Medulla oblongata (tissue), 1 donor: ENCODE measurements at regions not wholly inside any gene's neighbourhood (a gene's known extent, or its start where the extent isn't known, plus 50 kb on each side); places are given as distances from the start of the nearest gene placed in this dataset.

Experiments used
- DNase-seq: peaks from one replicate; pipeline ENCODE4 v3.0.0-alpha.2; 2015; ENCODE audit errors: extremely low spot score

DNA sequence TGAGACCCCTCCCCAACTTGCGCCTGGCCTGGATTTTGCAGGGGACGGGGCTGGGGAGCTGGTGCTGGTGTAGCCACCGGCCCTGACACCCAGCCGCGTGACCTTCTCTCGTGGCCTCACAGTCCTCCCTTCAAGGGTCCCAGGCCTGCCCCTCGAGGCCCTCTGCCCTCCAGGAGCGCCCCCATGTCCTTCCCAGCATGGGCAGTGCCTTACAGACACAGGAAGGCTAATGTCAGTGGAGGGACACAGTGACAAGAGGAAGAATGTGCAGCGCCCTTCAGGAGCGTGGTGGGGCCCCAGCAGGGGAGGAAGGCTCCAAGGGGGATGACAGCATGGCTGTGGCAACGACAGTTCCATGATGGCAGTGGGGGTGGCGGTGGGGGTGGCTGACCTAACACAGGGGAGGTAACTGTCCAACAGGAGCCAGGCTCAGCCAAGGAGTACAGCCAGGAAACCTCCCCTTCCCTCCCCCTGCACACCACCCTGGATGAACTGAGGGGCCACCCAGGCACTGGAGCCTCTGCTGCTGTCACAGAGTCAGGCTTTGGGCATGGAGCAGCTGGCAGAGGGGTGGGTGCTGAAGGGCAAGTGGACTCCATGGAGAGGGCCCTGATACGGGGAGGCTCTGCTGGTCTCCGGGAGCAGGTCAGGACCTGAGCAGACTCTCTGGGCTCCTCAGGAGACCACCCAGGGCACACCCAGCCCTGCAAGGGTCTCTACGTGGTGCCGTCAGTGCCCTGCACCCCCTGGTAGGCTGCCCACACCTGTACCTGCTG is 76.0 kb upstream of the RET start:
- DNase-seq = no peak

DNA sequence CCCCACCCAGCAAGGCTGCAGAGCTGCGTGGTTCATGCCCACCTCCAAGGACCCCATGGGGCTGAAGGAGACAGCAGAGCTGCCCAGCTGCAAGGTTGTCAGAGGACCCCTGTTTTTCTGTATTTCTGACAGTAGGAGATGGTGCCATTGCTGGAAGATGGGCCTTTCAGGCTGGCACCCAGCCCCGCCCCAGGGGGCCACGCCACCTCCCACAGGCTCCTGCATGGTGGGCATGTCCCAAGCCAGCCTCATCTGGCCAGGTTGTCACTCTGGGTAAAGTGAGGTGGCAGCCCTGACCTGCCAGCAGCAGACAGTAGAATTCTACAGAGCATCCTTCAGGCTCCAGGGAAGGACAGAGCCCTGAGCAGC is 75.5 kb upstream of the RET start:
- DNase-seq = no peak

DNA sequence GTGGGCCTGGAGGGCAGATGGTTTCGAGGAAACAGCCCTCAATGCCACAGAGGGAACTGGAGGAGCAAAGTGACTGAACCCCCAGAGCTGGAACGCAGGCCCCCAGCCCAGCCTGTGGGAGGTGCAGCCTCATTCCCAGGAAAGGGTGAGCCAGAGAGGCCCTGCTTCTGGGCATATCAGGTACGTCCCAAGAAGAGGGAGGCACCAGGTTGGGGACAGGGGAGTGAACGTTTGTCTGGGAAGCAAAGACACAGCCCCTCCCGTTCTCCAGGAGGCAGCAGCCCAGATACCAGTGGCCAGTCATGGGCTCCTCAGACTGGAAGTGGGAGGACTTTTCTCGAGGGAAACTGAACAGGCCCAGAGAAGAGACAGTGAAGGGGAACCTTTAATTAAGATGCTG is 74.3 kb upstream of the RET start:
- no peak for DNase-seq

DNA sequence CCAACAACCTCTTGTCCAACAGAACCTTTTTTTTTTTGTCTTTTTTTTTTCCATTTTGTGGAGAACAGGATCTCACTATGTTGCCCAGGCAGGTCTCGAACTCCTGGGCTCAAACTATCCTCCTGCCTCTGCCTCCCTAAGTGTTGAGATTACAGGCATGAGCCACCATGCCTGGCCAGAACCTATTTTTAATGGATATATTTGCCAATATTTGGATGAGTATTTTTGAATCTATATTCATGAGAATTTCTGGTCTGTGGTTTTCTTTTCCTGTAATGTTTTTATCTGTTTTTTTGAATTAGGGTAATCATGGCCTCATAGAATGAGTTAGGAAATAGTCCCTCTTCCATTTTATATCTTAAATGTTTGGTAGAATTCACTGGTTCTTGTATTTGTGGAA is 70.4 kb upstream of the RET start:
- DNase-seq = no peak

DNA sequence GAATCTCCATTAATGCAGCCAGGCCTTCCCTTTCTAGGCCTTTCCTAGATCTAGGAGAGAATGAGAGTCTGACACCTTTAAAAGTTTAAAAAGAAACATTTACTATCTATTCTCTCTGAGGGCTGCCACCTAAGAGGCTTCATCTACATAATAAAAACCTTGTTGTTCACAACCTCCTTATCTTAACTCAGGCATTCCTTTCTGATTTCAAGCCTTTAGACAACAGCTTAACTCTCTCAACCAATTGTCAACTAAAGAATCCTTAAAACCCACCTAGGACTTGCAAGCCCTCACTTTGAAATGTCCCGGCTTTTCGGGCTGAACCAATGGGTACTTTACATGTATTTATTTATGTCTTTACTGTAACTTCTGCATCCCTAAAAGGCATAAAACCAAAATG is 64.3 kb upstream of the RET start:
- DNase-seq = no peak

DNA sequence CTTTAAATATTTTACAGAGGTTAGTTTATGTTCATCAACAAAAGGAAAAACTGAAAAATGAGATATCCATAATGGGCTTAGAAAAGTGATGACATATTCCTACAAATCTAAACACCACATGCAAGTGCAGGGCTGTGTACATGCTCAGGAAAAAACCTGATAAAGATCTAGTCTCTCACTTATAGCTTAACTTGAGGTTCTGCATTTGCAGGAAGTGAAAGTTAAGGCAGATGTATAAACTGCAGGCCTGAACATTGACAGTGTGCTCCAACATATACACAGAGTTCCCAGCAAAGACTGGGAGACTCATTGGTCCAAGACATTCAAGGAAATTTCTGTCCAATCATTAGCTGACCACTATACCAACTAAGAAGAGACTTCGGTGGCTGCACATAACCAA is 63.8 kb upstream of the RET start:
- DNase-seq = no peak

DNA sequence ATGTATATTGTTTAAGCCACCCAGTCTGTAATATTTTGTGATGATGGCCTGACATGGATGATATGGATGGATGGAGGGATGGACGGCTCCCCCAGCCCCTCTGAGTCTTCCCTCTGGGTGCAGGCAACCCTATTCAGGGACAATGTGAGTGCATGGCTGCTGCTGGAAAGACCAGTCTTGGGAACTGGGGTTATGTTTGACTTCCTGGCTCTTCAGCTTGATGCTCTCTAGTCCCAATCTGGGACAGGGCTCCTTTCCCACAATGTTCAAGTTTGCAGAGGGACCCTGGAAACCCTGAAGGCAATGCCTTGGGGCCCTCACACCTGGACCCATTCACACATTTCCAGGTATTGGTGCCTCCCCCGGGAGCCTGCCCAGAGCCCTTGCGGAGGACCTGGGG is 52.3 kb upstream of the RET start:
- DNase-seq = no peak

DNA sequence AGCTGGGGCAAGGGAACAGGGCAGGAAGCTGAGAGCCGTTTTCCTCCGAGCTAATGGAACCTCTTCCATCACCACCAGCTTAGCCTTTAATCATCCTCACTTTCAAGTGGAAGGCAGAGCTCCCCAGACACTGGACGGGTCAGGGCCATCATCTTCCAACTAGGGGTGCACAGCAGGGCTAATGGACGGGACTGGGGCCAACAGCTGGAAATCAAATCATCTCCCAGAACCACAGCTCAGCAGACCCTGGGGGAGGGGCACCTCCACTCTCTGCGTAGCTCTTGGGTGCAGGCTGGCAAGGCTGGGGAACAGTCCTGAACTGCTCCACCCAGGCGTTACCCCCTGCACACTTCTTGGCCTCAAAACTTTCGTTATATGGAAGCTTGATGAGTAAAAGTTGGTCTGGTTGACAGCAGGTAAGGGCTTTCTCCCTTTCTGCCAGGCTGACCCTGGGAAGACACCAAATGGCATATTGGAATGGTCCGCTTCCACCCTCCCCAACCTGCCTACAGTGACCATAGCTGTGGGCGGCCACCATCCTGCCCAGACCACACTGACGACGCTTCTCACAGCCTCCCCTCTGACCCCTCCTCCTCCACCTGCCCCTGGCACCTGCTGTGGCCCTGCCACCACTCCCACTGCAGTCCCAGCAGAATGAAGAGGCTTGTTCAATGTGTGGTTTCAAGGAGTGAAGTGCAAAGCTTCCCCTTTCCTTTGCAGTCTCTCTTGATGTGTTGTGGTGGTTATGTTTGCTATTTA is 51.7 kb upstream of the RET start:
- no peak for DNase-seq

DNA sequence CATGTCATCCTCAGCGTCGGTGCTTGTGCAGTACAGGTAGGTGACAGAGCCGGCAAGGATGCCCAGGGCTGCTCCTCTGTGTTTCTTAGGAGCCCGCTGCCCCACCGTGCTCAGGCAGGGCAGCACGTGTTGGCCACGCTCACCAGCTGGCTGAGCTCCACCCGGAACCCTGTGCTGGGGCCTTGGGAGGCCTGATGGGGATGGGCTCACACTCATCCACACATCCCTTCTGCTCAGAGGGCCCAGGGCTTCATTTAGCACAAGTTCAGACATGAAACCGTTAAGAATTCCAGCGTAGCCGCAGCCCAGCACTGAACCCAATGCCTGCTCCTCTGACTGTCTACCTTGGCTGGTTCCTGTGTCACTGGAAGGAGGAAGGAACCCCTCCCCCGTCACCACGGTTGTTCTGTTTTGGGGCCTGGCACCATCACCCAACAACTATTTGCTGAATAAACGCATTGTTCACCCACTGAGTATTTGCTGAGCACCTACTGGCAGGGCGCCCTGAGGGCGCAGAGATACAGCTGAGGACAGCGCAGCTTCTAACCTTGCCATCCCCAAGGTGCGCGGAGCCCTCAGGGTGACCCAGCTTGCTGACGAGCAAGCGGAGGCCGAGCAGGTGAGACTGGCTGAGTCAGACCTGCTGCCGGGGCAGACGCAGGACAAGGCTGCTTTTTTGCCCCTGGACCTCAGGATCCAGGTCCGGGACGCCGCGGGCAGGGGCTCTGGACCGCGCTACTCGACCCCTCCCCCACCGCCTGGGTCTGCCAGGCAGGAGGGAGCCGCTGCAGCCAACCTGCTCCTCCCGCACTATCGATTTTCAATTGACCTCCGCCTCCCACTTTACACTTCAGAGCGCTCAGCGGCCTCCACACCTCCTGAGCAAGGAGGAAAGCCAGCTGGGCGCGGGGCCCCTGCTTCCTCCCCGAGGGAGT is 50.6 kb upstream of the RET start:
- no peak for DNase-seq
